Tibial nerve (tissue), 4 donors: ENCODE measurements at regions not wholly inside any gene's neighbourhood (a gene's known extent, or its start where the extent isn't known, plus 50 kb on each side); places are given as distances from the start of the nearest gene placed in this dataset.

ENCODE experiments used
- DNase-seq, 2 donors: peaks; one replicate each; pipeline ENCODE4 v3.0.0-alpha.2; 2019; ENCODE audit warnings: low spot score in 2 of 2
- H3K27ac ChIP-seq, 4 donors: fragments of 200-600 bp; sonication (generic) in 3 of 4; one replicate each; pipeline ENCODE4 v1.5.1; 2017 to 2019; ENCODE audit warnings: mild to moderate bottlenecking in 1 of 4
- H3K27me3 ChIP-seq, 2 donors: fragments of 200-600 bp; sonication (generic) in 1 of 2; one replicate each; pipeline versions ENCODE4 v1.5.1 to v1.6.0; 2017 to 2019
- H3K36me3 ChIP-seq, 3 donors: fragments of 200-600 bp; sonication (generic); one replicate each; pipeline ENCODE4 v1.5.1; 2018 to 2019
- H3K4me1 ChIP-seq, 4 donors: fragments of 200-600 bp; sonication (generic) in 3 of 4; one replicate each; pipeline ENCODE4 v1.5.1; 2017 to 2019
- H3K4me3 ChIP-seq, 4 donors: fragments of 200-600 bp; sonication (generic) in 3 of 4; one replicate each; pipeline ENCODE4 v1.5.1; 2017 to 2019; ENCODE audit warnings: mild to moderate bottlenecking in 1 of 4, moderate library complexity in 1 of 4
- H3K9me3 ChIP-seq, 4 donors: fragments of 200-600 bp; sonication (generic) in 3 of 4; one replicate each; pipeline ENCODE4 v1.5.1; 2017 to 2019
- CTCF ChIP-seq, 5 experiments: fragments of 200-600 bp in 3 of 5; fragments of 450-650 bp in 2 of 5; sonication (generic) in 3 of 5; IDR thresholded peaks; one replicate each; pipeline ENCODE4 v1.5.1; 2016 to 2019; ENCODE audit warnings: antibody characterized with exemption in 5 of 5, mild to moderate bottlenecking in 3 of 5, moderate library complexity in 2 of 5
- EP300 ChIP-seq, 2 donors: sonication (generic); formaldehyde crosslinking; IDR thresholded peaks; one replicate each; pipeline ENCODE4 v1.6.1; 2017; ENCODE audit warnings: antibody characterized with exemption in 2 of 2, mild to moderate bottlenecking in 1 of 2
- POLR2A ChIP-seq, 2 donors: fragments of 450-650 bp; IDR thresholded peaks; one replicate each; pipeline ENCODE4 v1.6.1; 2017; ENCODE audit warnings: antibody characterized with exemption in 2 of 2, mild to moderate bottlenecking in 2 of 2, moderate library complexity in 2 of 2
- WGBS, 2 donors: methylation state at CpG; one replicate each; pipeline ENCODE4 v1.1.5; 2018; 5-methylcytosine and 5-hydroxymethylcytosine counted together

- no peak overlapping the region for H3K27ac ChIP-seq
- no peaks in the 10 kb centered on the region for H3K27me3 ChIP-seq
- no peak for DNase-seq
- TF ChIP-seq POLR2A (IDR thresholded peaks at IDR 0.05) (no peak), CTCF (IDR thresholded peaks at IDR 0.05) (no peak), EP300 (IDR thresholded peaks at IDR 0.05) (no peak)
- no peaks in the 10 kb centered on the region for H3K36me3 ChIP-seq
- no peak overlapping the region for H3K4me3 ChIP-seq
- no peaks in the 10 kb centered on the region for H3K4me1 ChIP-seq
- peaks cover 0 to 13% (median 1%) of the 10 kb centered on the region in 4 donors for H3K9me3 ChIP-seq
These were observed 182.3 kb downstream of the RASSF9 start for GRCh38 chr12:85653731-85654455.

GRCh38 chr12:85654456-85654840 lies 181.8 kb downstream of the RASSF9 start:
- no peaks in the 10 kb centered on the region for H3K27me3 ChIP-seq
- DNase-seq = no peak
- TF ChIP-seq EP300 (IDR thresholded peaks at IDR 0.05) (no peak), POLR2A (IDR thresholded peaks at IDR 0.05) (no peak), CTCF (IDR thresholded peaks at IDR 0.05) (no peak)
- no peak overlapping the region for H3K27ac ChIP-seq
- H3K4me3 ChIP-seq = no peak overlapping the region
- H3K36me3 ChIP-seq = no peaks in the 10 kb centered on the region
- WGBS, 2 donors = 79 to 90% methylated on average over 3 of the region's 3 CpGs
- H3K9me3 ChIP-seq = peaks cover 0 to 17% (median 1%) of the 10 kb centered on the region in 4 donors
- H3K4me1 ChIP-seq = no peaks in the 10 kb centered on the region

GRCh38 chr12:85656561-85656960 lies 179.6 kb downstream of the RASSF9 start:
- Histone ChIP-seq H3K36me3 (no peaks in the 10 kb centered on the region), H3K4me1 (no peaks in the 10 kb centered on the region), H3K4me3 (no peak overlapping the region), H3K27ac (no peak overlapping the region), H3K9me3 (peaks cover 0 to 17% (median 1%) of the 10 kb centered on the region in 4 donors), H3K27me3 (no peaks in the 10 kb centered on the region)
- DNase-seq = no peak
- no peak for TF ChIP-seq EP300 (IDR thresholded peaks at IDR 0.05)
- TF ChIP-seq POLR2A (IDR thresholded peaks at IDR 0.05) = no peak
- TF ChIP-seq CTCF (IDR thresholded peaks at IDR 0.05) = no peak
- 87 to 97% methylated on average over 2 of the region's 2 CpGs for WGBS, 2 donors

GRCh38 chr12:85657251-85657650 lies 179.0 kb downstream of the RASSF9 start:
- Histone ChIP-seq H3K36me3 (no peaks in the 10 kb centered on the region), H3K4me1 (no peaks in the 10 kb centered on the region), H3K27ac (no peak overlapping the region), H3K27me3 (no peaks in the 10 kb centered on the region), H3K9me3 (peaks cover 0 to 13% (median under 1%) of the 10 kb centered on the region in 4 donors), H3K4me3 (no peak overlapping the region)
- no peak for DNase-seq
- no peak for TF ChIP-seq CTCF (IDR thresholded peaks at IDR 0.05)
- no peak for TF ChIP-seq EP300 (IDR thresholded peaks at IDR 0.05)
- TF ChIP-seq POLR2A (IDR thresholded peaks at IDR 0.05) = no peak
- 34 to 41% methylated on average over 2 of the region's 2 CpGs for WGBS, 2 donors

GRCh38 chr12:85657836-85658630 lies 178.2 kb downstream of the RASSF9 start:
- DNase-seq = no peak
- TF ChIP-seq POLR2A (IDR thresholded peaks at IDR 0.05) (no peak), CTCF (IDR thresholded peaks at IDR 0.05) (no peak), EP300 (IDR thresholded peaks at IDR 0.05) (no peak)
- no peaks in the 10 kb centered on the region for H3K27me3 ChIP-seq
- no peaks in the 10 kb centered on the region for H3K4me1 ChIP-seq
- no peak overlapping the region for H3K27ac ChIP-seq
- WGBS, 2 donors = 92 to 96% methylated on average over 2 of the region's 2 CpGs
- peaks cover 0 to 12% (median 0%) of the 10 kb centered on the region in 4 donors for H3K9me3 ChIP-seq
- H3K4me3 ChIP-seq = no peak overlapping the region
- no peaks in the 10 kb centered on the region for H3K36me3 ChIP-seq
